SJSA1 (cell line): ENCODE measurements at regions not wholly inside any gene's neighbourhood (a gene's known extent, or its start where the extent isn't known, plus 50 kb on each side); places are given as distances from the start of the nearest gene placed in this dataset.

ENCODE experiments used
- DNase-seq, 2 experiments: peaks; one replicate each; pipeline ENCODE4 v3.0.0-alpha.2; 2015 to 2020; ENCODE audit warnings: low spot score in 2 of 2, low read depth in 1 of 2
- H3K27ac ChIP-seq: fragments of 250-450 bp; sonication (Bioruptor Pico); 2 replicates; pipeline ENCODE4 v1.5.1; 2020; ENCODE audit warnings: mild to moderate bottlenecking, moderate library complexity
- H3K27me3 ChIP-seq: fragments of 250-450 bp; sonication (Bioruptor Pico); replicated peaks from 2 replicates; pipeline ENCODE4 v1.5.1; 2020; ENCODE audit warnings: mild to moderate bottlenecking, moderate library complexity
- H3K36me3 ChIP-seq: fragments of 250-450 bp; sonication (Bioruptor Pico); 2 replicates; pipeline ENCODE4 v1.5.1; 2020; ENCODE audit warnings: mild to moderate bottlenecking
- H3K4me1 ChIP-seq: fragments of 250-450 bp; sonication (Bioruptor Pico); replicated peaks from 2 replicates; pipeline ENCODE4 v1.6.1; 2021; ENCODE audit warnings: mild to moderate bottlenecking
- H3K4me3 ChIP-seq: fragments of 250-450 bp; sonication (Bioruptor Pico); 2 replicates; pipeline ENCODE4 v1.5.1; 2020; ENCODE audit warnings: mild to moderate bottlenecking
- H3K9me3 ChIP-seq: fragments of 250-450 bp; sonication (Bioruptor Pico); replicated peaks from 2 replicates; pipeline ENCODE4 v1.5.1; 2020; ENCODE audit warnings: mild to moderate bottlenecking

DNA sequence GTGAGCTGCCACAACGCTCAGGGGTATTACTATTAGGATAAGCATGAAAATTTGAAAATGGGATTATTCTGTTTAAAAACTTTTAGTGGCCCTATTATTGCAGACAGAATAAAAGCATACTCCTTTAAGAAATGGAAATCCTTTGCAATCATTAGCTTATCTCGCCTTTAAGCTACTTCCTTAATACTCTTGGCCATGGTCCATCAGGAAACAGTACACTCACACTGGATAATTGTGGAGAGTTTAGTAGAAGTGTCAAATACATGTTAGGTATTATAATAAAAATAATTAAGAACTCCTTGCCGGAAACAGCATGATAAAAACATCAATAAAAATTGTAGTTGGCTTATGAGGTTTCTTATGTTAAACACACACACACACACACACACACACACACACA lies 100.4 kb upstream of the PPFIA2 start:
- Histone ChIP-seq H3K4me3 (no peak overlapping the region), H3K4me1 (no peaks in the 10 kb centered on the region), H3K36me3 (no peaks in the 10 kb centered on the region), H3K27me3 (no peaks in the 10 kb centered on the region), H3K9me3 (no peaks in the 10 kb centered on the region), H3K27ac (no peak overlapping the region)
- no peak for DNase-seq

DNA sequence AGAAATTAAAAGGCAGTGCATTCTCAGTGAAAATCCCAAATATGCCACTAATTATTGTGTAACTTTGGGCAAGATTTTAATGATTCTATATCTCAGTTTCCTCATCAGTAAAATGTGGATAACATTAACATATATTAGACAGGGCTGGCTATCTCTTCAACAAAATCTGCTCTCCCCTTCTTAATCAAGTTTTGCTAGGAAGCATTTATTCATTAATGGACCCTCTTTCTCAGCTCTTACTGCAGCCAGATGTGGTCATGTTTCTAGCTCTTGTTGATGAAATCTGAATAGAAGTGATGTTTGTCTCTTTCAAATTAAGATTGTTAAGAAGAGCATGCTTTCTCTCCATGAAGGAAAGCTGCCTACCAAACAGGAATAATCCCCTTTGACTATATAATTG lies 84.4 kb upstream of the PPFIA2 start:
- no peak overlapping the region for H3K4me3 ChIP-seq
- H3K27ac ChIP-seq: no peak overlapping the region
- no peaks in the 10 kb centered on the region for H3K4me1 ChIP-seq
- H3K36me3 ChIP-seq: no peaks in the 10 kb centered on the region
- no peak for DNase-seq
- no peaks in the 10 kb centered on the region for H3K9me3 ChIP-seq
- no peaks in the 10 kb centered on the region for H3K27me3 ChIP-seq

- DNase-seq: no peak
- Histone ChIP-seq H3K27ac (no peak overlapping the region), H3K4me1 (no peaks in the 10 kb centered on the region), H3K27me3 (no peaks in the 10 kb centered on the region), H3K4me3 (no peak overlapping the region), H3K9me3 (no peaks in the 10 kb centered on the region), H3K36me3 (no peaks in the 10 kb centered on the region)
These were observed 76.6 kb upstream of the PPFIA2 start for GRCh38 chr12:81835783-81836182.

GRCh38 chr12:81819991-81820633 lies 61.0 kb upstream of the PPFIA2 start:
- no peaks in the 10 kb centered on the region for H3K9me3 ChIP-seq
- no peaks in the 10 kb centered on the region for H3K36me3 ChIP-seq
- peak in 1 of 2 experiments; percentile 53 for DNase-seq
- H3K4me1 ChIP-seq: peaks cover 12% of the 10 kb centered on the region
- H3K4me3 ChIP-seq: no peak overlapping the region
- H3K27ac ChIP-seq: peak overlapping the region; percentile 21; the same call in 1 of the 2 replicates
- no peaks in the 10 kb centered on the region; the same call in 1 of the 2 replicates for H3K27me3 ChIP-seq

DNA sequence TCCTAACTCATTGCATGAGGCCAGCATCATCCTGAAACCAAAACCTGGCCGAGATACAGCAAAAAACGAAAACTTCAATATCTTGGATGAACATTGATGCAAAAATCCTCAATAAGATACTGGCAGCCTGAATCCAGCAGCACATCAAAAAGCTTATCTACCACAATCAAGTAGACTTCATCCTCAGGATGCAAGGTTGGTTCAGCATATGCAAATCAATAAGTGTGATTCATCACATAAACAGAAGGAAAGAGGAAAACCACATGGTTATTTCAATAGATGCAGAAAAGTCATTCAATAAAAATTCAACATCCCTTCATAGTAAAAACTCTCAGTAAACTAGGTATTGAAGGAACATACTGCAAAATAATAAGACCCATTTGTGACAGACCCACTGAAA lies 56.5 kb upstream of the PPFIA2 start:
- Histone ChIP-seq H3K4me3 (no peak overlapping the region), H3K27me3 (no peaks in the 10 kb centered on the region; the same call in 1 of the 2 replicates), H3K27ac (no peak overlapping the region), H3K9me3 (no peaks in the 10 kb centered on the region), H3K36me3 (no peaks in the 10 kb centered on the region), H3K4me1 (peaks cover 12% of the 10 kb centered on the region)
- DNase-seq: no peak

GRCh38 chr12:81811778-81812125 lies 52.6 kb upstream of the PPFIA2 start:
- Histone ChIP-seq H3K36me3 (no peaks in the 10 kb centered on the region), H3K4me3 (no peak overlapping the region), H3K27ac (no peak overlapping the region), H3K4me1 (no peaks in the 10 kb centered on the region), H3K27me3 (no peaks in the 10 kb centered on the region), H3K9me3 (no peaks in the 10 kb centered on the region)
- DNase-seq: no peak

- DNase-seq: no peak
- H3K36me3 ChIP-seq: no peaks in the 10 kb centered on the region
- H3K4me3 ChIP-seq: no peak overlapping the region
- H3K4me1 ChIP-seq: no peaks in the 10 kb centered on the region
- H3K9me3 ChIP-seq: no peaks in the 10 kb centered on the region
- no peak overlapping the region for H3K27ac ChIP-seq
- no peaks in the 10 kb centered on the region for H3K27me3 ChIP-seq
These were observed 52.1 kb upstream of the PPFIA2 start for GRCh38 chr12:81811061-81811777.

- Histone ChIP-seq H3K27me3 (no peaks in the 10 kb centered on the region), H3K27ac (no peak overlapping the region), H3K4me3 (no peak overlapping the region), H3K4me1 (no peaks in the 10 kb centered on the region), H3K36me3 (no peaks in the 10 kb centered on the region), H3K9me3 (no peaks in the 10 kb centered on the region)
- DNase-seq: no peak
These were observed 50.9 kb upstream of the PPFIA2 start for GRCh38 chr12:81809829-81810595.

DNA sequence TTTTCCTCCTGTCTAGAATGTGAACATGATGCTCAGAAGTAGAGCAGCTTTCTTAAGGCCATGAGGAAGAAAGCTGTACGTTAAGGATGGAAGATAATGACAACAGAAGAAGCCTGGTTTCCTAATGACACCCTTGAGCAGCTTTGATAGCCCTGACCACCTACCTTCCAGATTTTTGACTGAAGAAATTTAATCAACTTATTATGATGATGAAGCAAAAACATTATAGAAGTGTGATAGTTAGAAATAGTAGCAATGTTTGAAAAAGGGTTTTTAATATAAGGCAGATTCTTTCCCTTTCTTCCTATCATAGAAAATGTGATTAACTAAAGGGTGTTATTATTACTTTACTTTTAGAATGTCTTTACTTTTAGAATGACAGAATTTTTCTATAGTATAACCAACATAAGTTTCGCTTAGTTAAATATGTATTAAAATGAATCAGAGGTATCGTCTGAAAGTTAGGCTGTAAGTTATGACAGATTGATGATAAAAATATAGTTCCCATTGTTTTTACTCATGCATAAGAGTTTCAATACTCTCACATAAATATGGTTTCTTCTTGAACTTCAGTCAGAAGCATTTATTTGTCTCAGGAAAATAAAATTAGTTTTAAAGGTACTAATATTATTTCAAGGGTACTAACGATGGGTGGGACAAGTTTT lies 50.1 kb upstream of the PPFIA2 start:
- no peak for DNase-seq
- Histone ChIP-seq H3K27me3 (no peaks in the 10 kb centered on the region), H3K4me3 (no peak overlapping the region), H3K27ac (no peak overlapping the region), H3K9me3 (no peaks in the 10 kb centered on the region), H3K36me3 (no peaks in the 10 kb centered on the region), H3K4me1 (no peaks in the 10 kb centered on the region)
